Esophagus muscularis mucosa (tissue), 4 donors: ENCODE measurements at regions not wholly inside any gene's neighbourhood (a gene's known extent, or its start where the extent isn't known, plus 50 kb on each side); places are given as distances from the start of the nearest gene placed in this dataset.

Source experiments
- EP300 ChIP-seq: sonication (generic); formaldehyde crosslinking; IDR thresholded peaks from one replicate; pipeline ENCODE4 v1.6.1; 2017; ENCODE audit warnings: antibody characterized with exemption
- POLR2A ChIP-seq: fragments of 450-650 bp; IDR thresholded peaks from one replicate; pipeline ENCODE4 v1.6.1; 2017; ENCODE audit warnings: antibody characterized with exemption, moderate library complexity, mild to moderate bottlenecking, low read depth
- POLR2AphosphoS5 ChIP-seq, 2 donors: sonication (generic); formaldehyde crosslinking; IDR thresholded peaks; one replicate each; pipeline ENCODE4 v1.6.1; 2017; ENCODE audit warnings: antibody characterized with exemption in 2 of 2
- TF ChIP-seq, protein P1 (sequence below), 3 experiments: fragments of 200-600 bp in 2 of 3; fragments of 450-650 bp in 1 of 3; sonication (generic) in 2 of 3; IDR thresholded peaks; one replicate each; pipeline ENCODE4 v1.5.1; 2017 to 2019; ENCODE audit warnings: antibody characterized with exemption in 3 of 3, mild to moderate bottlenecking in 2 of 3, moderate library complexity in 1 of 3

GRCh38 chr7:153297141-153297540 is 537.6 kb downstream of the ACTR3B start:
- TF ChIP-seq POLR2A (no peak), POLR2AphosphoS5 (IDR thresholded peaks at IDR 0.05) (no peak), EP300 (no peak)
- TF ChIP-seq, protein P1, sequence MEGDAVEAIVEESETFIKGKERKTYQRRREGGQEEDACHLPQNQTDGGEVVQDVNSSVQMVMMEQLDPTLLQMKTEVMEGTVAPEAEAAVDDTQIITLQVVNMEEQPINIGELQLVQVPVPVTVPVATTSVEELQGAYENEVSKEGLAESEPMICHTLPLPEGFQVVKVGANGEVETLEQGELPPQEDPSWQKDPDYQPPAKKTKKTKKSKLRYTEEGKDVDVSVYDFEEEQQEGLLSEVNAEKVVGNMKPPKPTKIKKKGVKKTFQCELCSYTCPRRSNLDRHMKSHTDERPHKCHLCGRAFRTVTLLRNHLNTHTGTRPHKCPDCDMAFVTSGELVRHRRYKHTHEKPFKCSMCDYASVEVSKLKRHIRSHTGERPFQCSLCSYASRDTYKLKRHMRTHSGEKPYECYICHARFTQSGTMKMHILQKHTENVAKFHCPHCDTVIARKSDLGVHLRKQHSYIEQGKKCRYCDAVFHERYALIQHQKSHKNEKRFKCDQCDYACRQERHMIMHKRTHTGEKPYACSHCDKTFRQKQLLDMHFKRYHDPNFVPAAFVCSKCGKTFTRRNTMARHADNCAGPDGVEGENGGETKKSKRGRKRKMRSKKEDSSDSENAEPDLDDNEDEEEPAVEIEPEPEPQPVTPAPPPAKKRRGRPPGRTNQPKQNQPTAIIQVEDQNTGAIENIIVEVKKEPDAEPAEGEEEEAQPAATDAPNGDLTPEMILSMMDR (IDR thresholded peaks at IDR 0.05): no peak
